Inferior parietal cortex (tissue), 1 donor: ENCODE measurements at regions not wholly inside any gene's neighbourhood (a gene's known extent, or its start where the extent isn't known, plus 50 kb on each side); places are given as distances from the start of the nearest gene placed in this dataset.

Experiments used
- DNase-seq: peaks from one replicate; pipeline ENCODE4 v3.0.0-alpha.2; 2016; ENCODE audit errors: extremely low spot score

GRCh38 chr12:13383379-13383778, 186.9 kb downstream of the EMP1 start:
- DNase-seq: no peak

GRCh38 chr12:13380297-13380696, 183.8 kb downstream of the EMP1 start:
- no peak for DNase-seq

- no peak for DNase-seq
Observed at GRCh38 chr12:13379531-13380188, 183.1 kb downstream of the EMP1 start.

GRCh38 chr12:13377698-13378097, 181.2 kb downstream of the EMP1 start:
- no peak for DNase-seq

- DNase-seq: no peak
Observed at GRCh38 chr12:13376610-13377373, 180.3 kb downstream of the EMP1 start.

- DNase-seq: no peak
Observed at GRCh38 chr12:13375583-13376345, 179.2 kb downstream of the EMP1 start.

GRCh38 chr12:13374793-13375192, 178.3 kb downstream of the EMP1 start:
- DNase-seq: no peak

GRCh38 chr12:13373803-13374202, 177.3 kb downstream of the EMP1 start:
- DNase-seq: no peak

- DNase-seq: no peak
Observed at GRCh38 chr12:13373131-13373530, 176.6 kb downstream of the EMP1 start.

- DNase-seq: no peak
Observed at GRCh38 chr12:13372386-13372785, 175.9 kb downstream of the EMP1 start.

GRCh38 chr12:13371797-13372196, 175.3 kb downstream of the EMP1 start:
- DNase-seq: no peak

- no peak for DNase-seq
Observed at GRCh38 chr12:13371367-13371766, 174.8 kb downstream of the EMP1 start.

GRCh38 chr12:13369474-13370056, 173.0 kb downstream of the EMP1 start:
- no peak for DNase-seq

- no peak for DNase-seq
Observed at GRCh38 chr12:13368971-13369370, 172.4 kb downstream of the EMP1 start.

GRCh38 chr12:13368431-13368830, 171.9 kb downstream of the EMP1 start:
- no peak for DNase-seq

- DNase-seq: no peak
Observed at GRCh38 chr12:13367973-13368372, 171.4 kb downstream of the EMP1 start.

GRCh38 chr12:13365748-13366366, 169.3 kb downstream of the EMP1 start:
- DNase-seq: no peak

- peak; percentile 65 for DNase-seq
Observed at GRCh38 chr12:13362260-13362841, 165.8 kb downstream of the EMP1 start.

GRCh38 chr12:13359636-13360035, 163.1 kb downstream of the EMP1 start:
- DNase-seq: no peak

- no peak for DNase-seq
Observed at GRCh38 chr12:13358391-13358905, 161.9 kb downstream of the EMP1 start.

GRCh38 chr12:13350946-13351345, 154.4 kb downstream of the EMP1 start:
- DNase-seq: no peak
